Muscle layer of colon (tissue), 2 donors: ENCODE measurements at regions not wholly inside any gene's neighbourhood (a gene's known extent, or its start where the extent isn't known, plus 50 kb on each side); places are given as distances from the start of the nearest gene placed in this dataset.

Source experiments
- H3K27ac ChIP-seq: one replicate; pipeline ENCODE4 v1.7.0; 2013; ENCODE audit warnings: low read depth, mild to moderate bottlenecking, low read length, moderate library complexity
- H3K27me3 ChIP-seq, 2 donors: one replicate each; pipeline ENCODE4 v1.7.0; 2013; ENCODE audit warnings: low read length in 2 of 2, mild to moderate bottlenecking in 2 of 2; ENCODE audit not compliant: insufficient read depth in 2 of 2, control insufficient read depth in 1 of 2
- H3K36me3 ChIP-seq: one replicate; pipeline ENCODE4 v1.7.0; 2013; ENCODE audit warnings: mild to moderate bottlenecking, low read length; ENCODE audit not compliant: insufficient read depth
- H3K4me1 ChIP-seq: one replicate; pipeline ENCODE4 v1.7.0; 2013; ENCODE audit warnings: mild to moderate bottlenecking, low read length; ENCODE audit not compliant: insufficient read depth
- H3K4me3 ChIP-seq, 2 donors: one replicate each; pipeline ENCODE4 v1.7.0; 2013; ENCODE audit warnings: low read length in 2 of 2, low read depth in 1 of 2, mild to moderate bottlenecking in 1 of 2, moderate library complexity in 1 of 2
- H3K9ac ChIP-seq: one replicate; pipeline ENCODE4 v1.7.0; 2013; ENCODE audit warnings: low read length
- H3K9me3 ChIP-seq: one replicate; pipeline ENCODE4 v1.7.0; 2013; ENCODE audit warnings: mild to moderate bottlenecking, low read length
- donor health status: abdominal sarcoma.
- donor health status: Adenocarcinoma of cecum.

GRCh38 chr6:148288541-148288940 is 54.1 kb upstream of the SASH1 start:
- no peak overlapping the region for H3K4me3 ChIP-seq
- H3K4me1 ChIP-seq = peaks cover 6% of the 10 kb centered on the region
- no peak overlapping the region for H3K9ac ChIP-seq
- H3K27me3 ChIP-seq = no peaks in the 10 kb centered on the region
- H3K36me3 ChIP-seq = no peaks in the 10 kb centered on the region
- no peak overlapping the region for H3K27ac ChIP-seq
- no peaks in the 10 kb centered on the region for H3K9me3 ChIP-seq

DNA sequence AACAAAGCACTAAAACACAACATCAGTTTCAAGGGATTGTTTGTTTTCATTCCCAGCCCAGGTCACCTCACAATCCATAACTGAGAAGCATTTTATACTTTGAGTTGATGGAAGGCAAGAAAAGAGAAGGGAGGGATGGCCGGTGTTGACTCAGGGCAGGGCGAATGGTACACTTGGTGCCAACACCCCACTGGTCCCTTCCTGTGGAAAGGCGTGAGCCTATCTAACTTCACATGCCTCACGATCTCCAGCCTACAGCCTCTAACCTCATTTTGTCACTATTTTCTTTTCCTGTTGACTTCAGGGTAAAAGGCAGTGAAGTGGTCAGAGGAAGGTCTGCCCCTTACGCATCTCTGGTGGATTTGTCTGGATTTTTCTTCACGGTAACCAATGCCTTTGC is 53.5 kb upstream of the SASH1 start:
- no peak overlapping the region for H3K27ac ChIP-seq
- H3K4me3 ChIP-seq = no peak overlapping the region
- H3K27me3 ChIP-seq = no peaks in the 10 kb centered on the region

GRCh38 chr6:148291876-148292275 is 50.8 kb upstream of the SASH1 start:
- Histone ChIP-seq H3K4me1 (peaks cover 12% of the 10 kb centered on the region), H3K9me3 (no peaks in the 10 kb centered on the region), H3K27me3 (no peaks in the 10 kb centered on the region), H3K9ac (no peak overlapping the region), H3K4me3 (no peak overlapping the region), H3K36me3 (no peaks in the 10 kb centered on the region), H3K27ac (no peak overlapping the region)

More for the DNA sequence above, 53.5 kb upstream of the SASH1 start:
- Histone ChIP-seq H3K36me3 (no peaks in the 10 kb centered on the region), H3K9ac (no peak overlapping the region), H3K4me1 (peaks cover 8% of the 10 kb centered on the region), H3K9me3 (no peaks in the 10 kb centered on the region)
